HG02885 (cell line): ENCODE measurements at regions not wholly inside any gene's neighbourhood (a gene's known extent, or its start where the extent isn't known, plus 50 kb on each side); places are given as distances from the start of the nearest gene placed in this dataset.
A peak's percentile ranks its signal among the peaks of the same experiment; 100 is the strongest.
"Not testable (repeated sequence)": the region's sequence is repeated elsewhere in the genome, so short reads cannot be mapped to it uniquely, and the experiment has no call there.

ENCODE experiments used
- ATAC-seq: cut with Tn5 transposase; IDR thresholded peaks from one replicate; pipeline ENCODE4 v1.9.1; 2021; ENCODE audit warnings: mild to moderate bottlenecking; ENCODE audit not compliant: unreplicated experiment, poor library complexity

- no peak for ATAC-seq
These were observed 826.0 kb downstream of the IGSF11 start for GRCh38 chr3:118208642-118209041.

GRCh38 chr3:118213892-118214291 lies 820.8 kb downstream of the IGSF11 start:
- ATAC-seq = no peak

- no peak for ATAC-seq
These were observed 808.4 kb downstream of the IGSF11 start for GRCh38 chr3:118226206-118226605.

GRCh38 chr3:118227191-118227590 lies 807.5 kb downstream of the IGSF11 start:
- no peak for ATAC-seq

- ATAC-seq = no peak
These were observed 806.5 kb downstream of the IGSF11 start for GRCh38 chr3:118228151-118228550.

GRCh38 chr3:118229196-118229595 lies 805.5 kb downstream of the IGSF11 start:
- ATAC-seq = no peak

DNA sequence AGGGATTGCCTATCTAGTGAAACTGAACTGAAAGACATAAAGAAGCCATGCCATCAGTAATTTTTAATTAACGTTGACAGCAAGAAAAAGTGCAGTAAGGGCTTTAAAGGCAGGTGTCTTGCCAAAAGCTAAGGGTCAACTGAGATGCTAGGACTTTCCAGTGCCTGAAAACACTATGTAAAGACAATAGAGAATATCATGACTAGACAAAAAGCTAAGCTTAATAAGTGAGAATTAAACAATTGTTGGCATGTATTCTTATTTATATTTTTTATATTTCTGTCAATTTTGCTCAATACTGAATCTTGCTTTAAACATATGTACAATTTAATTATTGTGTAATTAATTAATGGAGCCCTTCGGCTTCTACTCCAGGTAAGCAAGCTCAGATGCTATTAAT lies 803.1 kb downstream of the IGSF11 start:
- no peak for ATAC-seq

DNA sequence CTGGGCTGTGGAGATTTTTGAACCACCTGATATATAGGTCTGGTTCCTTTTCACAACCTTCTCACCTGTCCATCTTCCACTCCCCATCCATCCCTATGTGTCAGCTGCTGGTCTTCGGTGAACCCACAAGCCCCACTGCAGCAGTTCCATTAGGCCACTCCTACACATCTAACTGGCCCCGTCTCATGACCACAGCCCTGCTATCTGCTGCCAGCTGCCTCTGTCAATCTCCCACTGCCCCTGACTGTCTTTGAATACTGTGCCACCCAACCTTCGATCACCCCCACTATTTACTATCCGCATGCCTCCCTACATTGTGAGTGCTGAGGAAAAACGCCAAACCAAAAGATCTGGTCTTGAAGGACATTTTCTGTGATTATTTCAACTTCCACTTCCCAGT lies 795.4 kb downstream of the IGSF11 start:
- ATAC-seq = no peak

DNA sequence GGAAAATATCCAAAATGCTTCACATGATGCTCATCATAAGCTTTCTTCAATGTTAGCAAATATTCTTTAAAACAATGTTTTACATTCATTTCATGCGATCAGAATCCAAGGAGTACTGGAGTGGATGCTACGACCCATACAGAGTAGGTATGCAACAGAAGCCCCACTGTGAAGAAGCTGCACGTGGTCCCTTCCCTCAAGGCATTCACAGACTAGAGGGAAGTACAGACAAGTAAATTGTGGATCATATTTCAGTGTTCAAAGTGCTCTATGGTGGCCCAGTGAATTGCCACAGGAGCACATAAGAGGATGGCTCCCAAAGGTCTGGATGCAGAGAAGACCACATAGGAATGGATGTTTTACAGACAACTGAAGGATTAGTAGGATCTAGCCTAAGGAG lies 789.9 kb downstream of the IGSF11 start:
- ATAC-seq = no peak

DNA sequence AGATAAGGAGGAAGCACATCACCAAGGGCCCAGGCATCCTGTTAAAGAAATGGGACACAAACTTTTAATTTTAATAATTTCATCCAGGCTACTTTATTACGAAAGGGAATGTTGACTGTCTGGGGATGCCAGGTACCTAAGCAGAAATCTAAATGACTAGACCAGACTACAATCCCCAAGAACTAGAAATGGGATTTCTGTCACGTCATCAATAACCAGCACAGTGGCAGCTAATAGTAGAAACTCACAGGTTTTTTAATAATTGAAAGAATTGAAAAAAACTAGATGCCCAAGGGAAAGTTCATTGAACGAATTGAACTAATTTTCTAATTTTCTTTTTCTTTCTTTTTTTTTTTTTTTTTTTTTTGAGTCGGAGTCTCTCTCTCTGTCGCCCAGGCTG lies 789.3 kb downstream of the IGSF11 start:
- no peak for ATAC-seq

- not testable (repeated sequence) for ATAC-seq
These were observed 775.8 kb downstream of the IGSF11 start for GRCh38 chr3:118258850-118259249.

GRCh38 chr3:118262800-118263402 lies 771.7 kb downstream of the IGSF11 start:
- no peak for ATAC-seq

DNA sequence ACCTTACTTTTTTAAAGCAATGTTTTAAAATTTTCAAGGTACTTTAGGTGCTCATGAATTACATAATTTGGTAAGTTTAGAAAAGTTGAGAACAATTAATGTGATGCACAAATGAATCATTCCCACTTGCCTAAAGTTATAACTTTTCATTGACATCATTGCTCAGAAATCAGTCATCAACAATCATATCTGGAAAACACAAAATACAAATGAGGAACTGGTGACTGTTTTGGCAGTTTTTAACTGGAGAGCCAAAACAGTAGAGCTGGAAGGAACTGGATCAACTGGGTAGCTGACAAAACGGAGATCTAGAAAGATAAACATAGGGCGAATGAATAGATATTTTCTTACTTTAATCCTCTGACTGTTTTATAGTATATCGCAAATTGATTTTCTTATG lies 767.1 kb downstream of the IGSF11 start:
- peak; percentile 54 for ATAC-seq

DNA sequence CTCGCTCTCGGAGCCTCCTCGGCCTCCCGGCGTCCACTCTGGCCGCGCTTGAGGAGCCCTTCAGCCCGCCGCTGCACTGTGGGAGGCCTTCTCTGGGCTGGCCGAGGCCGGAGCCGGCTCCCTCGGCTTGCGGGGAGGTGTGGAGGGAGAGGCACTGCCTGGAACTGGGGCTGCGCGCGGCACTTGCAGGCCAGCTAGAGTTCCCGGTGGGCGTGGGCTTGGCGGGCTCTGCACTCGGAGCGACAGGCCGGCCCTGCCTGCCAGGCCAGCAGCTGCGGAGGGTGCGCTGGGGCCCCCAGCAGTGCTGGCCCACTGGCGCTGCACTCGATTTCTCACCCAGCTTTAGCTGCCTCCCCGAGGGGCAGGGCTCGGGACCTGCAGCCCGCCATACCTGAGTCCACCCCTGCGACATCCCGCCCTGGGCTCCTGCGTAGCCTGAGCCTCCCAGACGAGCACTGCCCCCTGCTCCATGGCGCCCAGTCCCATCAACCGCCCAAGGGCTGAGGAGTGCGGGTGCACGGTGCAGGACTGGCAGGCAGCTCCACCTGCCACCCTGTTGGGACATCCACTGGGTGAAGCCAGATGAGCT lies 765.0 kb downstream of the IGSF11 start:
- ATAC-seq = no peak

GRCh38 chr3:118272991-118273390 lies 761.7 kb downstream of the IGSF11 start:
- no peak for ATAC-seq

DNA sequence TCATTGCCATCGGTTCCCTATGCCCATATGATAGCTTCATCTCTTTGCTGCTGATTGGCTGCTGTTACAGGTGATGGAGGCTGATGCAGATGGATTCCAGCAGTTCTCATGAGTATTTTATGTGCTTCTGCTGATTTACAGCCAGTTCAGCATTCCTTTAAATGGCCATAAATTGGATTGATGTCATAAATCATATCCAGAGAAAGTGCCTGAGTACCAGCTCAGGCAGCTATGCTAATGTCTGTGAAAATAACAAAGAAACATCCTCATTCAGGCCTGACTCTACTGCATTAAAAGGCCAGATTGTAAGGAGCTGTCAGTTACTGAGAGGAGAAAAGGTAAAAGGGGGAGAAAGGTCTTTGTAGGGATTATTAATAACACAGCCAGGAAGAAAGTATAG lies 756.8 kb downstream of the IGSF11 start:
- ATAC-seq = no peak

DNA sequence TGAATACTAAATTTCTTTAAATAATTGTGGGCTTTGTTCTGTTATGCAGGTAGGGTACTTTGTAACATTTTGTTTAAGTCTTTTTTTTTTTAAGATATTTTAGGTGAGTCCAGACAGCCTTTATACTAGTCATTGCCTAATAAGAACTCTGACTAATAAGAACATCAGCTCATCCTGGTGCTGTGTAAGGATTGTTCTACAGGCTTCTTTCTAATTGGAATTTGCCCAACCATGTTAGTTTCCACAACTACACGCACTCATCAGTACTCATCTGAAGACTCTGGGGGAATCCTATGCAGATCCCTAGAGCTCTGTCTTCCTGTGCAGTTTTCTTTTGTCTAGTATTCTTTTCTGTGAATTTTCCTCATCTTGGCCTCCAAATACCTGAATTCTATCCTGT lies 741.8 kb downstream of the IGSF11 start:
- ATAC-seq = no peak

DNA sequence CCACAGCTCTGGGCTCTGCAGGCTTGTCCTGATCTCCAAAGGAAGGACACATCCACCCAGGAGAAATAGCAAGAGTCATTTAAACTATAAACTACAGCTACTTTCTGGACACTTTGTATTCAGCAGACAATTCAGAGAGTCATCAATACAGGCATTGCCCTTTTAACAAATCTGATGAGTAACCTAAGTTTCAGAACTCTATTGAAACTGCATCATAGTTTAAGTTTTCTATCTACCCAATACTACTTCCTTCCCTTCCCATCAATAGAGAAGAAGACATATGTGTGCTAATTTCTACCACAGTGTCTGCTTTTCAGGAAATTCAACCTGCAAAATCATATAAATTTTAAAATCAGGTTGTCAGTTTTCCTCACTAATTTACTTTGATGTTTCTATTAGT lies 736.5 kb downstream of the IGSF11 start:
- ATAC-seq = no peak

- no peak for ATAC-seq
These were observed 730.1 kb downstream of the IGSF11 start for GRCh38 chr3:118304557-118304956.

DNA sequence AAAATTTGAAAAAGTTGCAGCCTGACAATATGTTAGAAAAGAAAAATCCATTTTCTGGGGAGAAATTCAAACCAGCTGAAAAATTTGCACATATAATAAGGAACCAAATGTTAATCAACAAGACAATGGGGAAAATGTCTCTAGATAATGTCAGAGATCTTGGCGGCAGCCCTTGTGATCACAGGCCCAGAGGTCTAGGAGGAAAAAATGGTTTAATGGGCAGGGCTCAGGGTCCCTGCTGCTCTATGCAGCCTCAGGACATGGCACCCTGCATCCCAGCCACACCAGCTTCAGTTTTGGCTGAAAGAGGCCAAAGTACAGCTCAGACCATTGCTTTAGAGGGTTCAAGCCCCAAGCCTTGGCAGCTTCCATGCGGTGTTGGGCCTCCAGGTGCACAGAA lies 701.9 kb downstream of the IGSF11 start:
- no peak for ATAC-seq

DNA sequence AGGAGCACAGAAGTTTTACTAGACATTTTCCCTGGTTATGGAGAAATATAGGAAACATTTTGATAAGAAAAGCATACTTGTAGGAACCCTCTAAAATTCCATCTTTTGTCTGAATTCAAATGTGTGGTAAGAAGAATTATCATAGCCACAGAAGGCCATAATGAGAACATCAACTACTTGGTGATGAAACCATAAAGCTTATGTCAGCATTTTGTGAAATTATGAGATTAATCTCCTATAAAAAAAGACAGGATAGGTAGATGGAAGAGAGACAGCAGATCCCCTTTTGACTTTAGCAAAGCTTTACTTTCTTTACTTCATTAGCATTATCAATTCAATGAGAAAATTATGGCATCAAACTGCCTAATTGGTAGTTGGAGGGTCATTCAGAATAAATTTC lies 697.0 kb downstream of the IGSF11 start:
- no peak for ATAC-seq

- ATAC-seq = no peak
These were observed 687.1 kb downstream of the IGSF11 start for GRCh38 chr3:118347396-118348168.
